ENCODE measurements at regions not wholly inside any gene's neighbourhood (a gene's known extent, or its start where the extent isn't known, plus 50 kb on each side); places are given as distances from the start of the nearest gene placed in this dataset.

DNA sequence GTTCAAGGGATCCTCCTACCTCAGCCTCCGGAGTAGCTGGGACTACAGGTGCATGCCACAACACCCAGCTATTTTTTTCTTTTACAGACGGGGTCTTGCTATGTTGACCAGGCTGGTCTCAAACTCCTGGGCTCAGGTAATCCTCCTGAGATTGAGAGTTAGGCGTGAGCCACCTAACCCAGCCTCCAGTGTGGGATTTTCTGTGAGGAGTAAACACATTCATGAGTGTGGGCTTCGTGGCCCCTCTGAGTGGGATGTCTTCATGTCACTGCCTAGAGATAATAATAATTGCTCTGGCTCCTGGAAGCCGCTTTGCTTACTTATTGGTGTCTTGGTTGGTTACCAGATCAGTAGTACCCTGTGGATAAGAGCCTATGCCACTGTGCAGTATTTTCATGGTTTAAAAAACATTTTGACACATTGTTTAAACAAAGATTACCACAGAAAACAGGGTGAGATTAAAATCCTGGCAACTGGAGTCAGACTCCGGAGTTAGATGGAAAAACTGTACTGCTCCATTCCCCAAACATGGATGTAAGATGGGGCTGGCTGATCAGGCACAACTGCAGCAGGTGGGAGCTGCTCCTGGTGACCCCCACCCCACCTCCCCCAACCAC is 159.1 kb upstream of the RAB4A start:
- CTCF ChIA-PET, result no interaction called here
- POLR2A ChIA-PET, result no interaction called here
- H3K36me3 Mint-ChIP-seq (ENCODE audit: low read depth), result no peaks in the 10 kb centered on the region

DNA sequence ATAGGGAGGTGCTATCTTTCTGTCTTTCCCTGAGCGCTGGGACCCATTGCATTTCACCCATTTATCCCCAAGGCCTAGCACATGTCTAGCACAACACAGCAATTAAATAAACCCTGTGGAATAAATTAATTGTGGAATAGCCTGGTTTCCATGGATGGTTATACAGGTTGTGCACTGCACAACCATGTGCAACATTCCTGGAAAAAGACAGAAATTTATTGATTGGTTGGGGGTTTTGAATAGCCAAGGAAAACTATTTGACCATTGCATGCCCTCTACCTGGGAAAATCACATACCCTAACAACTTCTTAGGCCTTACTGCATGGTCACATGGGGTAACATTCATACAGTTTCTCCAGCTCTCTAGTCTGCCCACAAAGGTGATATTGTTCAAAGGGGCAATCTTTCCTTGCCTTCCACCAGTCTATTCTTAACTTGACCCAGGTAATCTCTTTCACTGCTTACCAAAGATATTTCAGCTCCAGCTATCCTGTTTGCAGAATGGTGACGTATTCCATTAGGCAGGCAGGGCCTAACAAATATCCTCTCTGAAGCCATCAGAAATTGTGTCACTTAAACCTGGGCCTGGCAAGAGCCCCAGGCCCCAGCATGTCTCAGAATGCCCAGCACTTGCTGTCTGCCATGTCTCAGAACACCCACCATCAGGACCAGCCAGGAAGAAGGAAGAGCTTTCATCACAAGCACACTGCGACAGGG is 157.9 kb upstream of the RAB4A start:
- Mint-ChIP-seq H3K4me3 (no peak overlapping the region), H3K27ac (no peak overlapping the region), H3K9me3 (no peaks in the 10 kb centered on the region), H3K27me3 (peaks cover 4% of the 10 kb centered on the region), H3K4me1 (no peaks in the 10 kb centered on the region), H3K36me3 (ENCODE audit: low read depth) (no peaks in the 10 kb centered on the region)
- no peak for DNase-seq
- POLR2A ChIA-PET, result no interaction called here
- CTCF ChIA-PET, result no interaction called here

More for the DNA sequence above, 159.1 kb upstream of the RAB4A start:
- Mint-ChIP-seq H3K9me3 (no peaks in the 10 kb centered on the region), H3K27ac (no peak overlapping the region), H3K4me3 (no peak overlapping the region), H3K4me1 (no peaks in the 10 kb centered on the region), H3K27me3 (peaks cover 4% of the 10 kb centered on the region)
- no peak for DNase-seq

GRCh38 chr1:229114315-229114714 is 156.6 kb upstream of the RAB4A start:
- Mint-ChIP-seq H3K9me3 (no peaks in the 10 kb centered on the region), H3K4me1 (no peaks in the 10 kb centered on the region), H3K4me3 (no peak overlapping the region), H3K36me3 (ENCODE audit: low read depth) (no peaks in the 10 kb centered on the region), H3K27ac (no peak overlapping the region), H3K27me3 (peaks cover 2% of the 10 kb centered on the region)
- POLR2A ChIA-PET, result no interaction called here
- CTCF ChIA-PET, result no interaction called here
- DNase-seq, result no peak

DNA sequence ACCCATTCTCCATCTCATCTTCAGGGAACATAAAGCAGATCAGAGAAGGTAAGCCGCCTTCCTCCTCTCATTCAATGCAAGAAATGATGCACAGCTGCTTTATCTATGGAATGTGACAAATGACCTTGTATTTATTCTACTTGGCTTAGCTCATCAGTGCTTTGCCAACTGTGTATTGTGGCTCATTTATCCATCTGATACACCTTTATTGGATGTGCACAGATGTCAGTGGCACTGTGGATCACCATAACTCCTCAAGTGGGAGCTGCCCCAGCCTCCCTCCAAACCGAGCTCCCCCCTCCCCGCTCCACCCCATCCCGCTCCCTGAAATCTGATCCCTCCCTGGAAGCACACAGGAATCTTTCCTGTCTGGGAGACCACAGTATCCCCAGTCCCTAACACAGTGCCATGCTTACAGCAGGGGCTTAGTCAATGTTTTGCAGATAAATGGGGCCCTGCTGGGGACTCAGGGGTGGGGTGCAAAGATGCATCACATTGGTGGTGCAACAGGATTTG is 156.0 kb upstream of the RAB4A start:
- Mint-ChIP-seq H3K36me3 (ENCODE audit: low read depth) (no peaks in the 10 kb centered on the region), H3K4me3 (no peak overlapping the region), H3K27me3 (peaks cover 2% of the 10 kb centered on the region), H3K9me3 (no peaks in the 10 kb centered on the region), H3K4me1 (no peaks in the 10 kb centered on the region), H3K27ac (no peak overlapping the region)
- POLR2A ChIA-PET, result no interaction called here
- CTCF ChIA-PET, result no interaction called here
- DNase-seq, result no peak

DNA sequence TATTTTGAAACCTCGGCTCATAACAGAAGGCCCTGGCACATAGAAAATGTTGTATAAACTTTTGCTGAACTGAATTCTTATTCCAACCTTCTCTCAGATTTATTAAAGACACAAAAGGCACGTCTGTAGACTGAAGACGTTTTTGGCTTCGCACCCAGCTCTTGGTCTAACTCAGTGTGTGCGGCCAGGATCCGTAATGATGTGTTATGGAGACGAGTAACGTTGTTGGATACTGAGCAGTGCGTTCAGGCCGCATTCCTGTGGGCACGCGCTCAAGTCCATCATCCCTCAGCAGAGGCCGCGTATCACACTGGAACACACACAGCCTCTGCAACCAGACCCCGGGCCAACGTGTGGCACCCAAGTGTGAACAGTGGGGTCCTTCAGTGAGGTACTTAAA is 154.8 kb upstream of the RAB4A start:
- no peaks in the 10 kb centered on the region for H3K36me3 Mint-ChIP-seq (ENCODE audit: low read depth)
- H3K27me3 Mint-ChIP-seq, result peaks cover 2% of the 10 kb centered on the region
- no peak overlapping the region for H3K27ac Mint-ChIP-seq
- H3K4me3 Mint-ChIP-seq, result no peak overlapping the region
- no peaks in the 10 kb centered on the region for H3K4me1 Mint-ChIP-seq
- H3K9me3 Mint-ChIP-seq, result no peaks in the 10 kb centered on the region
- ChIA-PET CTCF (no interaction called here), POLR2A (no interaction called here)
- no peak for DNase-seq

GRCh38 chr1:229117664-229118300 is 153.1 kb upstream of the RAB4A start:
- Mint-ChIP-seq H3K27ac (no peak overlapping the region), H3K9me3 (no peaks in the 10 kb centered on the region), H3K4me3 (no peak overlapping the region), H3K27me3 (no peaks in the 10 kb centered on the region), H3K36me3 (ENCODE audit: low read depth) (no peaks in the 10 kb centered on the region), H3K4me1 (no peaks in the 10 kb centered on the region)
- POLR2A ChIA-PET, result no interaction called here
- no peak for DNase-seq
- CTCF ChIA-PET, result no interaction called here

DNA sequence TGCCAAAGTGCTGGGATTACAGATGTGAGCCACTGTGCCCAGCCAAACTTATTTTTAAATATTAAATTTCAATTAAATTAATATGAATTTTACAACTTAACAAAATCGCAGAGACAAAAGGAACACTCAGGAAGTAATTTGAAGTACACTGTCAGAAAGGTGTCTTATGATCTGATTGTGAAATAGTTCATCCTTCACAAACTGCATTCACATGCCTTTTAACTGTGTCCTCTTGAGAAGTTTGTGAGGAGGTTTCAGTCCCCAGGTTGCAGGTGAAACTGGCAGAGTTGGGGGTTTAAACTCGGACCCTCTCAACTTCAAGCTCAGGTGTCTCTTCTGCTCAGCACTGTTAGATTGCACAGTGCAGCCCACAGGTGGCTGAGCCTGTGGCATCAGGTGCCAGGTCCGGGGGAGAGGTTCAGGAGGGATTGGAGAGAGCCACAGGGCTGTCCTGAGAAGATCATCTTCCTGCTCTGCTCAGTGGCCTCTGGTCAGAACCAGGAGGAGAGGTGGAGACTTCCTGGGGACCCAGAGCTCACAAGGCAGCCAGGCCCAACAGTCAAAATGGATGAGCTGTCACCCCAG is 152.3 kb upstream of the RAB4A start:
- Mint-ChIP-seq H3K27ac (no peak overlapping the region), H3K36me3 (ENCODE audit: low read depth) (no peaks in the 10 kb centered on the region), H3K4me1 (no peaks in the 10 kb centered on the region), H3K9me3 (no peaks in the 10 kb centered on the region), H3K4me3 (no peak overlapping the region), H3K27me3 (no peaks in the 10 kb centered on the region)
- ChIA-PET POLR2A (no interaction called here), CTCF (no interaction called here)
- no peak for DNase-seq

- POLR2A ChIA-PET, result no interaction called here
- Mint-ChIP-seq H3K4me1 (no peaks in the 10 kb centered on the region), H3K9me3 (no peaks in the 10 kb centered on the region), H3K27me3 (peaks cover 2% of the 10 kb centered on the region), H3K27ac (no peak overlapping the region), H3K4me3 (no peak overlapping the region), H3K36me3 (ENCODE audit: low read depth) (no peaks in the 10 kb centered on the region)
- CTCF ChIA-PET, result no interaction called here
- DNase-seq, result no peak
Measured at GRCh38 chr1:229119161-229119560, 151.8 kb upstream of the RAB4A start.

GRCh38 chr1:229119876-229120275 is 151.0 kb upstream of the RAB4A start:
- H3K4me3 Mint-ChIP-seq, result no peak overlapping the region
- CTCF ChIA-PET, result no interaction called here

DNA sequence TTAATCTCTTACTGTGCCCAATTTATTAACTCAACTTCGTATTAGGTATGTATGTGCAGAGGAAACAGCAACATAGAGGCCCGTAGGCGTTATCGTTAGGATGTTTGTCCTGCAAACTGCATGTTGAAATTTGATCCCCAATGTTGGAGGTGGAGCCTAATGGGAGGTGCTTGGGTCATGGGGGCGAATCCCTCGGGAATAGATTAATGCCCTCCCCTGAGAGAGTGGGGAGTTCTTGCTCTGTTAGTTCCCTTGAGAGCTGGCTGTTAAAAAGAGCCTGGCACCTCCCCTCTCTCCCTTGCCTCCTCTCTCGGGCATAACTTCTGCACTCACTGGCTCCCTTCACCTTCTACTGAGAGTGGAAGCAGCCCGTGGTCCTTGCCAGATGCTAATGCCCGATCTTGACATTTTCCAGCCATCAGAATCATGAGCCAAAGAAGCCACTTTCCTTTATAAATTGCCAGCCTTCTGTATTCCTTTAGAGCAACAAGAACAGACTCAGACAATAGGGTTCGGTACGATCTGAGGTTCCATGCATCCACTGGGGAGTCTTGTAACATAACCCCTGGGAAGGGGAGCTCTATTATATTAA is 149.0 kb upstream of the RAB4A start:
- DNase-seq, result no peak
- Mint-ChIP-seq H3K36me3 (ENCODE audit: low read depth) (no peaks in the 10 kb centered on the region), H3K4me1 (peaks cover 3% of the 10 kb centered on the region), H3K4me3 (no peak overlapping the region), H3K27ac (no peak overlapping the region), H3K27me3 (peaks cover 12% of the 10 kb centered on the region), H3K9me3 (no peaks in the 10 kb centered on the region)
- POLR2A ChIA-PET, result no interaction called here
- CTCF ChIA-PET, result interaction anchor here (1.0 kb wide), 1 partner anchor 34 kb away, joined by 3 read pairs; no protein-coding TSS in a partner anchor

More at GRCh38 chr1:229119876-229120275, 151.0 kb upstream of the RAB4A start:
- H3K27me3 Mint-ChIP-seq, result peaks cover 5% of the 10 kb centered on the region
- no peak for DNase-seq
- H3K4me1 Mint-ChIP-seq, result no peaks in the 10 kb centered on the region
- H3K36me3 Mint-ChIP-seq (ENCODE audit: low read depth), result no peaks in the 10 kb centered on the region
- POLR2A ChIA-PET, result no interaction called here
- no peak overlapping the region for H3K27ac Mint-ChIP-seq
- H3K9me3 Mint-ChIP-seq, result no peaks in the 10 kb centered on the region

DNA sequence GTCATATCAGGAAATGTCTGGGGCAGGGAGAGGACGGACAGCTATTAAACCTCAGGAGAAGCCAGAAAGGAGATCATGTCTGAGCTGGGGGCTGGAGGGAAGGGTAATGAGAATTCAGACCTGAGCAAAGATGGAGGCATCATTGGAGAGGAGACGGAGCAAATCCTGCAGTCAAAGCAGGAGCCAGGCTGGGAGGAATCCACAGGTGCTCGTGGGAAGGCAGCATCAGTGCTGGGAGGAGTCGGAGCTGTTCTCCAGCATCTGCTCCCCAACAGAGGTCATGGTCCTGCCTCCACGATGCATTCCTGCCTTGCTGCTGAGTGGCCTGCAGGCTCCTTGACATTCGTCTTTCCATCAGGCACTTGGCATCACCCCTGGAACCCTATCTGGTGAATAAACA is 148.3 kb upstream of the RAB4A start:
- POLR2A ChIA-PET, result no interaction called here
- Mint-ChIP-seq H3K4me3 (no peak overlapping the region), H3K36me3 (ENCODE audit: low read depth) (no peaks in the 10 kb centered on the region), H3K27ac (no peak overlapping the region), H3K9me3 (no peaks in the 10 kb centered on the region), H3K4me1 (peaks cover 10% of the 10 kb centered on the region), H3K27me3 (peaks cover 12% of the 10 kb centered on the region)
- DNase-seq, result no peak
- CTCF ChIA-PET, result interaction anchor here (1.0 kb wide), 1 partner anchor 34 kb away, joined by 3 read pairs; no protein-coding TSS in a partner anchor

DNA sequence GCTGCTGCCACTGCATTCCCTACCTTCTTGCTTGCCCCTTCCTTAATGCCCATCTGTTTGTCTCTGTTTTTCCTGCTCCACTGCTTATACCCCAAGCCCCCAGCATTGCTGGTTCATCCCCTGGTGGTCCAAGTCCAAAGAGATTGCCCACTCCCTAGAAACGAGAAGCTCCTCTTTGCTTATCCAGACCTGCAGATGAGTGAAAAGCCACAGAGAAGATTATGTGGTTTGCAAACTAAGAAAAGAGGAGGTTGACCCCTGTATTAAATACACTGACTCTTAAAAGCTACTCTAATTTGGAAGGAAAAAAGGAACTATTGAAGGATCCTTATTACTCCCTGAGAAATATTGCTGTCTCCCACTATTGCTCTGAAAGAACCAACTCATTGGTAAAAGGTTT is 146.8 kb upstream of the RAB4A start:
- POLR2A ChIA-PET, result no interaction called here
- Mint-ChIP-seq H3K27ac (no peak overlapping the region), H3K9me3 (no peaks in the 10 kb centered on the region), H3K4me1 (peaks cover 20% of the 10 kb centered on the region), H3K4me3 (no peak overlapping the region), H3K27me3 (peaks cover 13% of the 10 kb centered on the region), H3K36me3 (ENCODE audit: low read depth) (no peaks in the 10 kb centered on the region)
- DNase-seq, result no peak
- CTCF ChIA-PET, result no interaction called here

GRCh38 chr1:229124520-229125124 is 146.3 kb upstream of the RAB4A start:
- Mint-ChIP-seq H3K27me3 (peaks cover 13% of the 10 kb centered on the region), H3K27ac (no peak overlapping the region), H3K36me3 (ENCODE audit: low read depth) (no peaks in the 10 kb centered on the region), H3K4me1 (peaks cover 24% of the 10 kb centered on the region), H3K4me3 (no peak overlapping the region), H3K9me3 (no peaks in the 10 kb centered on the region)
- ChIA-PET POLR2A (no interaction called here), CTCF (no interaction called here)
- no peak for DNase-seq

Data from activated CD4-positive, alpha-beta memory T cell treated with anti-CD3 and anti-CD28 coated beads, Interleukin-2, amount 10 ng/mL, durations not matched to agents 7 days and 5 days (primary cell).